Left ventricle myocardium inferior (tissue), 1 donor: ENCODE measurements at regions not wholly inside any gene's neighbourhood (a gene's known extent, or its start where the extent isn't known, plus 50 kb on each side); places are given as distances from the start of the nearest gene placed in this dataset.
"Not testable (repeated sequence)": the region's sequence is repeated elsewhere in the genome, so short reads cannot be mapped to it uniquely, and the experiment has no call there.

Experiments used
- DNase-seq: peaks from one replicate; pipeline ENCODE4 v3.0.0-alpha.2; 2020
- H3K27ac ChIP-seq: fragments of 200-600 bp; replicated peaks from 2 replicates; pipeline ENCODE4 v1.8.0; 2021
- H3K27me3 ChIP-seq: fragments of 200-600 bp; 2 replicates; pipeline ENCODE4 v1.8.0; 2021; ENCODE audit warnings: low read depth
- H3K36me3 ChIP-seq: fragments of 200-600 bp; 2 replicates; pipeline ENCODE4 v1.8.0; 2021
- H3K4me1 ChIP-seq: fragments of 200-600 bp; 2 replicates; pipeline ENCODE4 v1.8.0; 2021
- H3K4me3 ChIP-seq: fragments of 200-600 bp; 2 replicates; pipeline ENCODE4 v1.8.0; 2021; ENCODE audit warnings: mild to moderate bottlenecking, moderate library complexity
- H3K9me3 ChIP-seq: fragments of 200-600 bp; replicated peaks from 2 replicates; pipeline ENCODE4 v1.8.0; 2021
- CTCF ChIP-seq: fragments of 200-600 bp; IDR thresholded peaks from 2 replicates; pipeline ENCODE4 v1.8.0; 2021; ENCODE audit warnings: antibody characterized with exemption, mild to moderate bottlenecking, borderline replicate concordance
- intact Hi-C: fragments of 100-400 bp; cut with micrococcal nuclease; formaldehyde crosslinking; loops from one replicate; pipeline ENCODE4 v1.11.0; 2022
- donor health status: DM: no; HTN: yes; CAD: no; lungs with severe emphysema.

- Histone ChIP-seq H3K27ac (no peak overlapping the region), H3K4me1 (no peaks in the 10 kb centered on the region), H3K9me3 (no peaks in the 10 kb centered on the region), H3K27me3 (no peaks in the 10 kb centered on the region), H3K4me3 (no peak overlapping the region), H3K36me3 (no peaks in the 10 kb centered on the region)
- intact Hi-C loops: no loop called here
- TF ChIP-seq CTCF: no peak
- DNase-seq: no peak
These were observed 309.2 kb downstream of the SH3GL2 start for GRCh38 chr9:17888066-17888465.

GRCh38 chr9:17888964-17889363 lies 310.1 kb downstream of the SH3GL2 start:
- intact Hi-C loops, H3K9me3 ChIP-seq, H3K4me3 ChIP-seq, DNase-seq, H3K27ac ChIP-seq, H3K36me3 ChIP-seq, H3K27me3 ChIP-seq, H3K4me1 ChIP-seq: not testable (repeated sequence)

- no peak for DNase-seq
These were observed 315.8 kb downstream of the SH3GL2 start for GRCh38 chr9:17894501-17895160.

GRCh38 chr9:17900606-17901005 lies 321.7 kb downstream of the SH3GL2 start:
- intact Hi-C loops: no loop called here
- DNase-seq: no peak
- Histone ChIP-seq H3K36me3 (no peaks in the 10 kb centered on the region), H3K9me3 (no peaks in the 10 kb centered on the region), H3K27me3 (peaks cover 41% of the 10 kb centered on the region), H3K4me1 (peaks cover under 1% of the 10 kb centered on the region), H3K27ac (no peak overlapping the region), H3K4me3 (no peak overlapping the region)
- no peak for TF ChIP-seq CTCF

More at GRCh38 chr9:17894501-17895160, 315.8 kb downstream of the SH3GL2 start:
- no peaks in the 10 kb centered on the region for H3K27me3 ChIP-seq
- no peaks in the 10 kb centered on the region for H3K4me1 ChIP-seq
- no peak for TF ChIP-seq CTCF
- no peak overlapping the region for H3K4me3 ChIP-seq
- intact Hi-C loops: no loop called here
- no peaks in the 10 kb centered on the region for H3K36me3 ChIP-seq
- H3K9me3 ChIP-seq: no peaks in the 10 kb centered on the region
- no peak overlapping the region for H3K27ac ChIP-seq

GRCh38 chr9:17905366-17905765 lies 326.5 kb downstream of the SH3GL2 start:
- Histone ChIP-seq H3K36me3 (no peaks in the 10 kb centered on the region), H3K9me3 (no peaks in the 10 kb centered on the region), H3K27me3 (peaks cover 71% of the 10 kb centered on the region), H3K27ac (no peak overlapping the region), H3K4me3 (no peak overlapping the region), H3K4me1 (peaks cover 19% of the 10 kb centered on the region)
- no peak for TF ChIP-seq CTCF
- no peak for DNase-seq
- intact Hi-C loops: no loop called here

GRCh38 chr9:17905781-17906175 lies 326.9 kb downstream of the SH3GL2 start:
- Histone ChIP-seq H3K27me3 (peaks cover 71% of the 10 kb centered on the region), H3K27ac (no peak overlapping the region), H3K4me1 (peaks cover 19% of the 10 kb centered on the region), H3K36me3 (no peaks in the 10 kb centered on the region), H3K4me3 (peak overlapping the region; percentile 60), H3K9me3 (no peaks in the 10 kb centered on the region)
- intact Hi-C loops: no loop called here
- no peak for TF ChIP-seq CTCF
- DNase-seq: no peak
